ENCODE measurements at regions not wholly inside any gene's neighbourhood (a gene's known extent, or its start where the extent isn't known, plus 50 kb on each side); places are given as distances from the start of the nearest gene placed in this dataset.
"Not testable (repeated sequence)": the region's sequence is repeated elsewhere in the genome, so short reads cannot be mapped to it uniquely, and the experiment has no call there.

GRCh38 chr1:55301912-55302311 lies 86.7 kb upstream of the USP24 start:
- H2BK12ac ChIP-seq (ENCODE audit: low read length in 2 of 2) = no peak overlapping the region
- H3K4ac ChIP-seq (ENCODE audit: low read depth in 1 of 2, low read length in 2 of 2) = no peak overlapping the region
- no peak overlapping the region for H2BK120ac ChIP-seq (ENCODE audit: low read depth, low read length)
- H3K27me3 ChIP-seq (ENCODE audit: control insufficient read depth in 1 of 2, insufficient read depth in 1 of 2, low read length in 2 of 2) = no peaks in the 10 kb centered on the region
- no peak overlapping the region for H3K27ac ChIP-seq (ENCODE audit: low read length, poor library complexity, severe bottlenecking)
- no peak overlapping the region for H3K4me2 ChIP-seq (ENCODE audit: low read length, poor library complexity, severe bottlenecking)
- no peaks in the 10 kb centered on the region for H3K9me3 ChIP-seq (ENCODE audit: control insufficient read depth, low read length)
- H3K14ac ChIP-seq (ENCODE audit: low read length in 2 of 2) = no peak overlapping the region
- no peaks in the 10 kb centered on the region for H3K4me1 ChIP-seq (ENCODE audit: control insufficient read depth, insufficient read depth, low read depth, low read length)
- no peak overlapping the region for H3K23ac ChIP-seq (ENCODE audit: low read length in 2 of 2)
- H4K8ac ChIP-seq (ENCODE audit: low read length) = no peak overlapping the region
- no peak overlapping the region for H2AFZ ChIP-seq (ENCODE audit: low read depth, low read length)
- H3K36me3 ChIP-seq (ENCODE audit: control insufficient read depth in 1 of 2, insufficient read depth in 2 of 2, low read depth in 1 of 2, low read length in 2 of 2) = no peaks in the 10 kb centered on the region
- no peak overlapping the region for H2BK5ac ChIP-seq (ENCODE audit: low read depth, low read length, poor library complexity, severe bottlenecking)
- WGBS = 95% methylated on average over 2 of the region's 2 CpGs
- no peak overlapping the region for H3K4me3 ChIP-seq (ENCODE audit: insufficient read depth in 1 of 2, low read depth in 1 of 2, low read length in 2 of 2)
- no peak overlapping the region for H2AK5ac ChIP-seq (ENCODE audit: low read length, severe bottlenecking)
- no peaks in the 10 kb centered on the region for H3K79me1 ChIP-seq (replicated peaks; ENCODE audit: low read length, poor library complexity, severe bottlenecking)
- no peak overlapping the region for H4K91ac ChIP-seq (ENCODE audit: low read length)
- no peak overlapping the region for H3K9ac ChIP-seq (ENCODE audit: low read length)
- H3K18ac ChIP-seq (ENCODE audit: low read depth in 1 of 2, low read length in 2 of 2) = no peak overlapping the region
- no peak overlapping the region for H2BK15ac ChIP-seq (ENCODE audit: low read depth, poor library complexity, severe bottlenecking)
- no peak for DNase-seq

GRCh38 chr1:55300975-55301374 lies 85.8 kb upstream of the USP24 start:
- Histone ChIP-seq H2BK5ac (ENCODE audit: low read depth, low read length, poor library complexity, severe bottlenecking) (no peak overlapping the region), H3K14ac (ENCODE audit: low read length in 2 of 2) (no peak overlapping the region), H3K27ac (ENCODE audit: low read length, poor library complexity, severe bottlenecking) (no peak overlapping the region), H3K27me3 (ENCODE audit: control insufficient read depth in 1 of 2, insufficient read depth in 1 of 2, low read length in 2 of 2) (no peaks in the 10 kb centered on the region), H2BK120ac (ENCODE audit: low read depth, low read length) (no peak overlapping the region), H2BK15ac (ENCODE audit: low read depth, poor library complexity, severe bottlenecking) (no peak overlapping the region), H2AFZ (ENCODE audit: low read depth, low read length) (no peak overlapping the region), H3K36me3 (ENCODE audit: control insufficient read depth in 1 of 2, insufficient read depth in 2 of 2, low read depth in 1 of 2, low read length in 2 of 2) (no peaks in the 10 kb centered on the region), H3K9me3 (ENCODE audit: control insufficient read depth, low read length) (no peaks in the 10 kb centered on the region), H3K4me3 (ENCODE audit: insufficient read depth in 1 of 2, low read depth in 1 of 2, low read length in 2 of 2) (no peak overlapping the region), H2BK12ac (ENCODE audit: low read length in 2 of 2) (no peak overlapping the region), H4K8ac (ENCODE audit: low read length) (no peak overlapping the region), H3K79me1 (replicated peaks; ENCODE audit: low read length, poor library complexity, severe bottlenecking) (no peaks in the 10 kb centered on the region), H3K4me1 (ENCODE audit: control insufficient read depth, insufficient read depth, low read depth, low read length) (no peaks in the 10 kb centered on the region), H3K9ac (ENCODE audit: low read length) (no peak overlapping the region), H3K4ac (ENCODE audit: low read depth in 1 of 2, low read length in 2 of 2) (no peak overlapping the region), H4K91ac (ENCODE audit: low read length) (no peak overlapping the region), H3K18ac (ENCODE audit: low read depth in 1 of 2, low read length in 2 of 2) (no peak overlapping the region), H2AK5ac (ENCODE audit: low read length, severe bottlenecking) (no peak overlapping the region), H3K23ac (ENCODE audit: low read length in 2 of 2) (no peak overlapping the region), H3K4me2 (ENCODE audit: low read length, poor library complexity, severe bottlenecking) (no peak overlapping the region)
- DNase-seq = no peak
- WGBS = 98% methylated on average over 4 of the region's 5 CpGs

GRCh38 chr1:55298167-55298894 lies 83.2 kb upstream of the USP24 start:
- Histone ChIP-seq H2AFZ (ENCODE audit: low read depth, low read length) (no peak overlapping the region), H2BK12ac (ENCODE audit: low read length in 2 of 2) (no peak overlapping the region), H3K27ac (ENCODE audit: low read length, poor library complexity, severe bottlenecking) (no peak overlapping the region), H4K8ac (ENCODE audit: low read length) (no peak overlapping the region), H3K4me1 (ENCODE audit: control insufficient read depth, insufficient read depth, low read depth, low read length) (no peaks in the 10 kb centered on the region), H3K4ac (ENCODE audit: low read depth in 1 of 2, low read length in 2 of 2) (no peak overlapping the region), H3K9ac (ENCODE audit: low read length) (no peak overlapping the region), H3K79me1 (replicated peaks; ENCODE audit: low read length, poor library complexity, severe bottlenecking) (no peaks in the 10 kb centered on the region), H4K91ac (ENCODE audit: low read length) (no peak overlapping the region), H3K4me3 (ENCODE audit: insufficient read depth in 1 of 2, low read depth in 1 of 2, low read length in 2 of 2) (no peak overlapping the region), H3K23ac (ENCODE audit: low read length in 2 of 2) (no peak overlapping the region), H3K4me2 (ENCODE audit: low read length, poor library complexity, severe bottlenecking) (no peak overlapping the region), H2AK5ac (ENCODE audit: low read length, severe bottlenecking) (no peak overlapping the region), H3K9me3 (ENCODE audit: control insufficient read depth, low read length) (no peaks in the 10 kb centered on the region), H2BK120ac (ENCODE audit: low read depth, low read length) (no peak overlapping the region), H3K14ac (ENCODE audit: low read length in 2 of 2) (no peak overlapping the region), H2BK5ac (ENCODE audit: low read depth, low read length, poor library complexity, severe bottlenecking) (no peak overlapping the region), H2BK15ac (ENCODE audit: low read depth, poor library complexity, severe bottlenecking) (no peak overlapping the region), H3K18ac (ENCODE audit: low read depth in 1 of 2, low read length in 2 of 2) (no peak overlapping the region), H3K36me3 (ENCODE audit: control insufficient read depth in 1 of 2, insufficient read depth in 2 of 2, low read depth in 1 of 2, low read length in 2 of 2) (no peaks in the 10 kb centered on the region), H3K27me3 (ENCODE audit: control insufficient read depth in 1 of 2, insufficient read depth in 1 of 2, low read length in 2 of 2) (no peaks in the 10 kb centered on the region)
- WGBS = 95% methylated on average over 10 of the region's 10 CpGs
- no peak for DNase-seq

- not testable (repeated sequence) for H2AK5ac ChIP-seq (ENCODE audit: low read length, severe bottlenecking); H2AFZ ChIP-seq (ENCODE audit: low read depth, low read length); H3K4me2 ChIP-seq (ENCODE audit: low read length, poor library complexity, severe bottlenecking); H3K4ac ChIP-seq (ENCODE audit: low read depth in 1 of 2, low read length in 2 of 2); H3K14ac ChIP-seq (ENCODE audit: low read length in 2 of 2); H3K4me1 ChIP-seq (ENCODE audit: control insufficient read depth, insufficient read depth, low read depth, low read length); H3K23ac ChIP-seq (ENCODE audit: low read length in 2 of 2); H2BK12ac ChIP-seq (ENCODE audit: low read length in 2 of 2); H4K8ac ChIP-seq (ENCODE audit: low read length); H3K79me1 ChIP-seq (replicated peaks; ENCODE audit: low read length, poor library complexity, severe bottlenecking); H3K18ac ChIP-seq (ENCODE audit: low read depth in 1 of 2, low read length in 2 of 2); H3K9me3 ChIP-seq (ENCODE audit: control insufficient read depth, low read length); H4K91ac ChIP-seq (ENCODE audit: low read length); H3K4me3 ChIP-seq (ENCODE audit: insufficient read depth in 1 of 2, low read depth in 1 of 2, low read length in 2 of 2); H2BK15ac ChIP-seq (ENCODE audit: low read depth, poor library complexity, severe bottlenecking); H3K9ac ChIP-seq (ENCODE audit: low read length); H3K36me3 ChIP-seq (ENCODE audit: control insufficient read depth in 1 of 2, insufficient read depth in 2 of 2, low read depth in 1 of 2, low read length in 2 of 2); H3K27ac ChIP-seq (ENCODE audit: low read length, poor library complexity, severe bottlenecking); H2BK120ac ChIP-seq (ENCODE audit: low read depth, low read length); DNase-seq; H2BK5ac ChIP-seq (ENCODE audit: low read depth, low read length, poor library complexity, severe bottlenecking); H3K27me3 ChIP-seq (ENCODE audit: control insufficient read depth in 1 of 2, insufficient read depth in 1 of 2, low read length in 2 of 2)
- WGBS = 100% methylated on average over 1 of the region's 6 CpGs
Measured at GRCh38 chr1:55296247-55296646, 81.1 kb upstream of the USP24 start.
